ENCODE measurements at regions not wholly inside any gene's neighbourhood (a gene's known extent, or its start where the extent isn't known, plus 50 kb on each side); places are given as distances from the start of the nearest gene placed in this dataset.
"Not testable (repeated sequence)": the region's sequence is repeated elsewhere in the genome, so short reads cannot be mapped to it uniquely, and the experiment has no call there.

GRCh38 chr2:60247471-60247870, 306.0 kb downstream of the BCL11A start:
- no peak for DNase-seq (ENCODE audit: low read depth in 2 of 2)

DNA sequence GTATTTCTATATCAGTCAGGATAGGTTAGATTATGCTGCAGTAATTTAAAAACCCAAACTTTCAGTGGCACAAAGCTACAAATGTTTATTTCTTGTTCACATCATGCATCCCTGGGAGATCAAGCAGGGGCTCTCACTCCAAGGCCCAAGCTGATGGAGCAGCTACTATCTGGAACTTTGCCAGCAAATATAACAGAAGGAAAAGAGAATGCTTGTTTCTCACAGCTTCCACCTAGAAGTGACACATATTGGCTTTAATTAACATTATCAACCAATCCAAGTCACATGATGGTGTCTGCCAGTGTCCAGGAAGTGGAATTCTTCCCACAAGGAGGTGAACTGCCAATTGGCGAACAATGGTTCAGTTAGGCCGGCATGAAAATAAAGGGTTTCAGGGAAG, 306.9 kb downstream of the BCL11A start:
- no peak for DNase-seq (ENCODE audit: low read depth in 2 of 2)

- no peak for DNase-seq (ENCODE audit: low read depth in 2 of 2)
These were observed 319.0 kb downstream of the BCL11A start for GRCh38 chr2:60234274-60234986.

DNA sequence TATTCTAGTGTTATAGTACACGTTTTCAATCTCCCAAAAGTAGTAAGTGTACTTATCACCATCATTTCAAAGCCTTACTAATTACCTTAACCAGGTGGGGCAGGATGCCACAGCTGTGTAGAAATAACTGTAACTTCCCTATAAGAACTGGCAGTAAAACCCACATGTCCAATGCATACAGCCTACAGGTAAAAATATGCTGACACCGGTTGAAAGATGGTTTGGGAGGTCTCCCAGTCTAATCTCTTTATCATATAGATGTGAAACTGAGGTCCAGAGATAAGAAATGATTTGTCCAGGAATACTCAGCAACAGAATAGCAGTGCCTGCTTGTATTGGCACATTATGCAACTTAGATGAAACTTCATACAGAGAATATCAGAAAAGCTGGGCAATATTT, 322.9 kb downstream of the BCL11A start:
- DNase-seq (ENCODE audit: low read depth in 2 of 2): no peak

DNA sequence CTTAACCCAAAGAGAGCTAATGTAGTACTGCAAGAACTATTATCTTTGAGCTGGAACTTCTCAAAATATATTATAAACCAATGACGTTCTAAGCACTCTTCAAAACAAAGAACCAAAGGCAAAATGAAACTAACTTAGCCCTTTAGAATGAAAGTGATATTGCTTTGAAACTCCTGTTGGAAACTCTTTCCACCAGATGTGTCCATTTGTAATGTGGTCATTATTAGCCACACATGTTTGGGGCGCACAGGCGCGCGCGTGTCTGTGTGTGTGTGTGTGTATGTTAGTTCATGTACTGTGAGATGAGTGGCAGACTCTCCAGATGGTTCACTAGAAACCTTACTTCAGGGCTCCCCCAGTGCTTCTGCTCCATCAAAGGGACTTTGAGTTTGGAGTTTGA, 323.4 kb downstream of the BCL11A start:
- no peak for DNase-seq (ENCODE audit: low read depth in 2 of 2)

DNA sequence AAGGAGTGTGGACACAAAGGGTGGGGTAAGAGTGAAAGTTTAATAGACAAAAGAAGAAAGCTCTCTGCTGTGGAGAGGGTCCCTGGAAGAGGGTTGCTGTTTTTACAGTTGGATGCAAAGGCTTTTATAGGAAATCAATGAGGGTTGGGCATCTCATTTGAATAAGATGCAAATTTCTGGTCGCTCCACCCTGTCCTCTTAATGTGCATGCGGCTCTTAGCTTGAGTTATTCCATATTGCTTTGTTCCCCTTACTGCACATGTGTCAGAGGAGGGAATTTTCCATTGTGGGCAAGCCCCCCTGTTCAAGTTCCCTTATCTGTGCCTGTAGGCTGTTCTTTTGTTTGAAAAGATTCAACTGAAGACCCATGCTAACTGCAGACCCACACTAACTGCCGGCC, 326.5 kb downstream of the BCL11A start:
- no peak for DNase-seq (ENCODE audit: low read depth in 2 of 2)

DNA sequence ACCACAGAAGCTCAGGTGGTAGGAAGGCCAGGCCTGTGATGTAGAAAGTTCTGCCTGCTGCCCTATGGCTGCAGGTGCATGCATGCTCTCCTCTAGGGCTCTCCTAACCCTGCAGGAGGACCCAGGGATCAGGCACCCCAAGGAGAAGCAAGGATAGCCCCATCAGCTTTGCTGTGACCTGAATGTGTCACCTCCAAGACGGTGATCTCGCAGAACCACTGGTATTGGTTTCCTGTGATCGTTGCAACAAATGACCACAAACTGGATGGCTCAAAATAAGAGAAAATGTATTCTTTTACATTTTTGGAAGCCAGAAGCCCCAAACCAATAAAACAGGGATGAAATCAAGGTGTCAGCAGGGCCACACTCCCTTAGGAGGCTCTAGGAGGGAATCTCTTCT, 327.3 kb downstream of the BCL11A start:
- DNase-seq (ENCODE audit: low read depth in 2 of 2): no peak

- no peak for DNase-seq (ENCODE audit: low read depth in 2 of 2)
These were observed 329.6 kb downstream of the BCL11A start for GRCh38 chr2:60223859-60224258.

- no peak for DNase-seq (ENCODE audit: low read depth in 2 of 2)
These were observed 332.4 kb downstream of the BCL11A start for GRCh38 chr2:60221098-60221497.

- DNase-seq (ENCODE audit: low read depth in 2 of 2): no peak
These were observed 333.9 kb downstream of the BCL11A start for GRCh38 chr2:60219536-60219935.

DNA sequence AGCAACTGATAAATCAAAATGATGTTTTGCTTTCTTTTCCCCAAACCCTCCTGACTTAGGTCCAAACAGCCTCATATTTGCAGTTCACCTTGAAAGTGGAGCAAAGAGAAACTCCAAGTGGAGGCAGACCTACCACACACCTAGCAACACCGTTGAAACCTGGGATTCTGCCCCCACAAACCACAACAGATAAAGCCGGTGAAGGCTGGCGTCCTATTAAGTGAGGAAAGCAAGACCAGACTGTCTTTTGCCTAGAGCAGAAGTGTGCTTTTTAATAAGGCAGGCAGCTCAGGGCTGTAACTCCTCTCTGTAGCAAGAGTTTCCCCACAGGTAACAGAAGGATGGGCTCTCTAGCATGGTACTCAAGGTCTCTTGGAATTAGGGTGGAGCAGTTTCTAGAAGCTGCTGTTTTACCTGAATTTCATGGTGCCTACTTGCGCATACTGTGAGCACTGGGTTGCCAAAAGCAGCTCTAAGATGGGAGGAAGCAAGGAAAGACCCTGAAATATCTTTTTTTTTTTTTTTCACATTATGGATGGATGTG, 336.9 kb downstream of the BCL11A start:
- DNase-seq (ENCODE audit: low read depth in 2 of 2): no peak

- DNase-seq (ENCODE audit: low read depth in 2 of 2): no peak
These were observed 338.0 kb downstream of the BCL11A start for GRCh38 chr2:60215386-60215901.

GRCh38 chr2:60214626-60214875, 338.9 kb downstream of the BCL11A start:
- no peak for DNase-seq (ENCODE audit: low read depth in 2 of 2)

DNA sequence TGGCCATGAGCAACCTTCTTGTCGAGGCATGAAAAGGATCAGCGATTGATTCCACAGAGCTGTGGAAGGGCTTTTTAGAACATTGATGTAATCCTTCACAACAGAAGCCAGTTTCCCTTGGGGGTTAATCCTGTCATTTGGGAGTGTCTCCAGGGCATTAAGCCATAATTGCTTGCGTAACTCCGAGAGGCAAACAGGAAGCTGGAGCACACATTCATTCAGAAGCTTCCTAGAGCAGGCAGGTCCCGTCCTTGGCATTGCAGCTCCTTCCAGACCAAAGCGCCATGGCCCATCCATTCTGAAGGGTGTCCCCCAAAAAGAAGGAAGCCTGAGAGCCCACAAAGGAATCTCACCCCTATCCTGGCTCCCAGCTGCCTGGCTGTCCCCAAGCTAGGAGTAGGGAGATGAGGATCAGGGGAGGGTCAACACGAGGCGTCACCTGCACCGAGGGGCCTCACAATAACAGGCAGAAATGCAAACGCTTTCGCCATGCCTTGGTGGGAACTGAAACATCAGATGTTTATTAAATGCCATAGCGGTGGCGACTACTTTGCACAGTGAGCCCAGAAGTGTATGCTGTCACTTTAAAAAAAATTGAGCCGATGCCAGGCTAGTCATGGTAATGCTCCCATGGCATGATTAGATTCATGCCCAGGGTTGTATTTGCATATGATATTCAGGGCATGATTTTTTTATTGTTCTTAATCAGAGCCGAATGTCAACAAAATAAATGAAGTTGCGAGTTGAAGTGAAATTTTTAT, 339.4 kb downstream of the BCL11A start:
- peak; percentile 23 to 27 for DNase-seq (ENCODE audit: low read depth in 2 of 2)

GRCh38 chr2:60212181-60212945, 341.1 kb downstream of the BCL11A start:
- DNase-seq (ENCODE audit: low read depth in 2 of 2): no peak

GRCh38 chr2:60189006-60189405, 364.4 kb downstream of the BCL11A start:
- DNase-seq (ENCODE audit: low read depth in 2 of 2): not testable (repeated sequence)

GRCh38 chr2:60175290-60175689, 378.2 kb downstream of the BCL11A start:
- no peak for DNase-seq (ENCODE audit: low read depth in 2 of 2)

DNA sequence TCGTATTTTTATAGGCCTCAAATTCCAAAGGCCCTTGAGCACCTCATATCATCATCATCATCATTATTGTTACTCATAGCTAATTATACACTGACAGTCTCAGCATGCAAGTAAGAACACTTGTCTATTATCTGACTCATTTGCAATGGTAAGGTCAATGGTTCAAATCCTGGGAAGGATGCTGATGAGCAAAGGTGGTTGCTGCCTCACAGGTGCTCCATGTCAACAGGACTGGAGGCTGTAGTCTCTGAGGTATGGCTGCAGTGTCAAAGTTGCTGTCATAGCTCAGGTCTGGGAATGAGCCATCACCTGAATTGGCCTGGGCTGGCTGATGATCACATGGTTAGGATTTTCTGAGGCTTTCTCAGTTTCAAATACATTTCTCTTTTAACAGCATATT, 379.3 kb downstream of the BCL11A start:
- DNase-seq (ENCODE audit: low read depth in 2 of 2): no peak

- DNase-seq (ENCODE audit: low read depth in 2 of 2): no peak
These were observed 380.7 kb downstream of the BCL11A start for GRCh38 chr2:60172801-60173200.

DNA sequence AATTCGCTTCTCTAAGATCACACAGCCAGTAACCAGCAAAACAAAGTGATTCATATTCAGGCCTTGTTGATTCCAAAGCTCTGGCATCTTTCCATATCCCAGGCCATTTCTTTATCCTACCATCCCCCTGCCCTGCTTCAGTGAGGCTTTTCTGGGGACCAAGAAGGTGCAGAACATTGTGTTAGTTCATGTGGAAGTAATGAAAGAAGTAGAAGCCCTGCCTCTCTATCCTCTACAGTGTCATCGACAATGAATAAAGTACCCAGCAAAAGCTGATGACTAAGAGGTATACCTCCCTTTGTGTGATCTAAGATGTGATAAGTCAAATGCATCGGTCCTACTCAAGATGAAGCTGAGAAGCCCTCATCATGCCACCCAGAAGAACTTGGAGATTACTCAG, 383.2 kb downstream of the BCL11A start:
- no peak for DNase-seq (ENCODE audit: low read depth in 2 of 2)

GRCh38 chr2:60168247-60168646, 385.2 kb downstream of the BCL11A start:
- DNase-seq (ENCODE audit: low read depth in 2 of 2): no peak

- no peak for DNase-seq (ENCODE audit: low read depth in 2 of 2)
These were observed 386.4 kb downstream of the BCL11A start for GRCh38 chr2:60167089-60167488.

All from fibroblast of skin of left quadriceps (primary cell).